HG02678 (cell line): ENCODE measurements at regions not wholly inside any gene's neighbourhood (a gene's known extent, or its start where the extent isn't known, plus 50 kb on each side); places are given as distances from the start of the nearest gene placed in this dataset.

ENCODE experiments used
- ATAC-seq: cut with Tn5 transposase; IDR thresholded peaks from one replicate; pipeline ENCODE4 v1.9.1; 2021; ENCODE audit warnings: mild to moderate bottlenecking, moderate library complexity; ENCODE audit not compliant: unreplicated experiment

DNA sequence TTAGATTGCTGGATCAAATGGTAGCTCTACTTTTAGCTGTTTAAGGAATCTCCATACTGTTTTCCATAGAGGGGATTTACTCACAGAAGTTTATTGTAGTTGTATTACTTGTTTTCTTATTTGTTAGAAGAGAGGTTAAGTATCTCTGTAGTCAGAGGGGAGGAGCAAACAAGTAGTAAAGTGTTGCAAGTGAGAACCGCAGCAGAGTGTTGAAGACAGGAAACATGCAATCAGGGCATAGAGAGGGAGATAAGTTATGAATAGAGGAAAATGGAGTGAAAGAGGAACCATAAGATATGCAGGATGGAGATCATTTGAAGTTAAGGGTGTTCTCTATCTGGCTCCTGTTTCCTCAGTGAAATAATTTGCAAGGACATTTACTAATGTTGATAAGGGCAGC, 331.4 kb upstream of the TMEM229A start:
- no peak for ATAC-seq

DNA sequence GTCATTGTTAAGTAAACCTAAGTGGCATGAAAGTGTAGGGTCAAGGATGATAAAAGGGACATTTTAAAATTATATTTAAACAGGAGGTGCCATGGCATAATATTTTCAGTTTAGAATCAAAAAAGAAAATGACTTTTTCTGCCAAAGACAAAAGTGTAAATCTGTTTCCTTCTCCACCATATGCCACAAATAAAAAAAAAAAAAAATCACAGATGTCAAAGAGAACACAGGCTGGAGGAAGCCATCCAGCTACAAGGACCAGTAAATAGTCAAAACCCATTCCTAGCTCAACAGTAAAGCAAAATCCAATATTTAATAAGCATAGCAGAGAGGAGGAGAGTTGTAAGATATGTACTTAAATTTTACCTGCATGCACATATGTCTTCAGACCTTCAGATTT, 321.3 kb upstream of the TMEM229A start:
- ATAC-seq = no peak

DNA sequence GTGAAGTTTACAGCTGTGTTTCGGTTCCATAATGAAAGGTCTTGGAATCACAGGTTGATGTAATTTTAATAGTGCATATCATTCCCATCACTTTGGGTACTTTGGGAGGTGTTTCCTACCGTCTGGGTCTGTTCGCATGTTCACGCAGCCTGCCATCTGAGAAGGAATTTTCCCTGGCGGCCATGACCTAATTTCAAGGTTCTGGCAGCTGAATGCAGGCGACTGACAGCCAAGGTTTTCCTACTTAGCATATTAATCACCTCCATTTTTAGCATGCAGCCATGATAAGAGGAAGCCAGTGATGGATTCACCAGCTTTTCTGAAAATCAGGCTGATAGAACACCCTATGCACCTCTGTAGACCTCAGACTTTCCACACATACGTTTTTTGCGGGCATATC, 319.1 kb upstream of the TMEM229A start:
- ATAC-seq = no peak

DNA sequence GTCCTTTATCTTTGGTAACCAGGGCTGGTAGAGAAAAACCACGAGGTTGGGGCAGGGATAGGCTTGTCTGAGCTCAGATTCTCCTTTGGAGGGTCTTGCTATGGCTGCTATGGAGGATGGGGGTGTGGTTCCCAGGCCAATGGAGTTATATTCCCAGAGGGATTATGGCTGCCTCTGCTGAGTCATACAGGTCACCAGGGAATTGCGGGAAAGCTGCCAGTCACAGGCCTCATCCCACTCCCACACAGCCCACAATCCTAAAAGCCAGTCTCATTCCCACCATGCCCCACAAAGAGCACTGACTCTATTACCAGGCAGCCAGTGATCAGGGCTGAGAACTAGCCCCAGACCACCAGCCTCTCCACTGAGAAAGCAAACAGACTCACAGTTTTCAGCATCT, 316.6 kb upstream of the TMEM229A start:
- no peak for ATAC-seq

DNA sequence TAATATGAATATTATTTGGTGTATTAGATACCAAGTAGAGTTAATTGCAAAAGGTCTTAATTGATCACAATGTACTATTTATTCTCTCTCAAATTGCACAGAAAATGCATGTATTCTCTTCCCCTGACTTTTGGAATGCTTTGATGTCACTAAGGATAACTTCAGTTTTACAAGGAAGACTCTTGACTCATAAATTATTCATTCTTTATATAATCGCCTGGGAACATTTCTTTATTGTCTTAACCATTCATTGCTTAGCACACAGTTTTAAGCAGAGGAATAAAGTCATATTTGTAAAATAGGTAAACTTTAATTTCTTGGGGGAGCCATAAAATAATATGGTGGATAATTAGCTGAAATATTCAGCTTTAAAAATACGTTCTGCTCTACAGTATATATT, 306.0 kb upstream of the TMEM229A start:
- no peak for ATAC-seq

DNA sequence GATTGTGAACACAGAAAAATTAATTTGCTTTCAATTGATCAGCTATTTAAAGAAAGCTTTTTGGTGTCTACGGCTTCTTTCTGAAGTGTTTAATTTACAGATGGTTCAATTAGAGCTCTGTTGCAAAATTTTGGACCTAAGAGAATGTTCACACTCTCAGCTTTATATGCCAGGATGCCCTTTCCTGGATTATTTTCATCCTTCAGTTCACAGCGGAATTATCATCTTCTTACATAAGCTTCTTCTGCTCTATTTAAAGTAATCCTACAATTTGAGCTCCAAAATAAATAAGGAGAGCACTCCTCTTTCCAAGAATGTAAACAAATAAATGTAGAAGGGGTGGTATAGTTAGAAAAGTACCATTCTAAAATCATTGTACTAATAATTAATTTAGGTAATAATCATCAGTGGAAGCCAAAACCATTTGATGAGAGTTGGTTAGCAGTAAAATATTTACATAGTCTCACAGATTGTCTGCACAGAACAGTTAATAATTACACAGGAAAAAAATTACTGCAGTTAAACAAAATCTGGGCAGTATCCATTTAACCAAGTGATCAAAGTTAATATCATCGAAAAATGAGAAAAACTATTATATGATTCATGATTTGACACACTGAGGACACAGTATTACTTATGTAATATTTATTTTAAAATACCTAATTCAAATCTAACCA, 298.0 kb upstream of the TMEM229A start:
- ATAC-seq = no peak

DNA sequence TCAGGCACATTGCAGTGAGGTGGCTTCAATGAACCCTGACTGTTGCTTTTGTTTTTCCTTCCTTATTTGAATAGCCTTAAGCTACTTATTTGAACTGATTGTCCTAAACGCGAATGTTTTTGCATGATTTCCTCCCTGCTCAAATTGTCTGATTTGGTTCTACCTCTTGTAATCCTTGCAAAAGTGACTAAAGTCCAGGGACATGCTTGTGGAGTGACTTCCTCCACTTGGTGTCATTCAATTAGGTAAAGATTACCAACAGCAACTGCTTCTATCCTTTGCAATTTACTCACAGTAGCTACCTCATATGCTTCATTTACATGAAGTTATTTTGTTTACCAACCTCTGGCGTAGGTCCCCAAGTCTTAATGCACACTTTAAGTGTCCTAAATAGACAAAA, 295.9 kb upstream of the TMEM229A start:
- ATAC-seq = no peak

DNA sequence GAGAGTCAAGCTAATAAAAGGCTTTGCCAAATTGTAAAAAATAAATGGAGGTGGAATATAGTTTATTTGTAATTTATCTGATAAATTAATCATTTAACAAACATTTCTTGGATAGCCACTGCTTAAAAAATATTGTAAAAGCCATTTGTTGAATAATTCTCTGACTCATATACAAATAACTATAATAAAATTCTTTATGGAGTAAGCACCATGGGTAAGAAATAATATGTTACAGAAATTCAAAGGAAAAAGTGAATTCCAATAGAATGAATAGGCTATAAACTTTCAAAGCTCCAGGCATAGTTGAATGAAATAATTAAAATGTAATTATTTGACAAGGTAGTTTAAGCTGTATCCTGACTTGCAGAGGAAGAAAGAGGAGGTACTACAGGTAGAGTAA, 291.4 kb upstream of the TMEM229A start:
- ATAC-seq = no peak

DNA sequence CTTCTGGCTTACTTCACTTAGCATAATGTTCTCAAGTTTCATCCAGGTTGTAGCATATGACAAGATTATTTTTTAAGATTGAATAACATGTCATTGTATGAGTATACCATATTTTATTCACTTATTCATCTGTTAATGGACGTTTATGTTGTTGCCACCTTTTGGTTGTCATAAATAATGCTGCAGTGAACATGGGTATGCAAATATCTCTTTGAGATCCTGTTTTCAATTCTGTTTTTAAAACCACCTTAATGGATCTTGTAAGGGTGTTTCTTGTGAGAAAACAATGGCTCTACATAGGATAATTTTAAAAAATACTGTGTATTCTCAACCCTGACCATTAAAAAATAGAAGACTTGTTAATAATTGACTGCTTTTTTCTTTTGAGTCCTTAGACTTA, 290.7 kb upstream of the TMEM229A start:
- ATAC-seq = no peak

DNA sequence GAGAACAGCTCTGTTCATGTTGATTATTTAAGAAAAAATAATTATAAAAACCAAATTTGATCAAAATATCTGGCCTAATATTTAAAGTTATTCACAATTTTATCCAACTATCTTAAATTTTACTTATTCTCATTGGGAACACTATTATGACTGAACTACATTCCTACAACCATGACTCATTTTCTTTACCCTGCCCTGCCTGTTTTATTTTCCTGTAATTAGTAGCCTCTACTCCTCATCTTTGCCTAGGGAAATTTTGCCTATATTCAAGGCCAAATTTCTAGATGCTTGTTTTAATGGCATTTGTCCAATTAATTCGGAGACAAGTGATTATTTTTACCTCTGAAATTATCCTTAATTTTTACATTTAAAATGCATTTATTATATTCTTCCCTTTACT, 289.7 kb upstream of the TMEM229A start:
- ATAC-seq = no peak

DNA sequence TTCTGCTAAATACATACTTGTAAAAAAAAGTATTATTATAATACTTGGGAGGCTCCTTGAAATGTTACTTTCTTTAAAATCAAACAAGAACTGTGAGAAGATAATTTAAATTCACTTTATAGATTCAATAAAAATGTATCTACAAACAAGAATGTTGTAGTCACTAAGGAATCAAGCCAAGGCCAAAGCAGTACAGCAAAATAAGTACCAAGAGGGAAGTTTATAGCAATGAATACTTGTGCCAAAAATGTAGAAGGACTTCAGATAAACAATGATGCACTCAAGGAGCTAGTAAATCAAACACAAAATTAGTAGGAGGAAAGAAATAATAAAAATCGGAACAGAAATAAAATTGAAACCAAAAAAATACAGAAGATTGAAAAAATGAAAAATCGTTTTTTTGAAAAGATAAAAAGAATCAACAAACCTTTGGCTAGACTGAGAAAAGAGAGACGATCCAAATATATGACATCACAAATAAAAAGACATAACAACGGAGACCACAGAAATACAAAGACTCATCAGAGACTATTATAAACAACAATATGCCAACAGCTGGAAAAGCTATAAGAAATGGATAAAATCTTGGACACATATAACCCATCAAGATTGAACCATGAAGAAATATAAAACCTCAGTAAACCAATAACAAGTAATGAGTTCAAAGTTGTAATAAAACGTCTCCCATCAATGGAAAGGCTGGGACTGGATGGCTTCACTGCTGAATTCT, 286.0 kb upstream of the TMEM229A start:
- no peak for ATAC-seq

DNA sequence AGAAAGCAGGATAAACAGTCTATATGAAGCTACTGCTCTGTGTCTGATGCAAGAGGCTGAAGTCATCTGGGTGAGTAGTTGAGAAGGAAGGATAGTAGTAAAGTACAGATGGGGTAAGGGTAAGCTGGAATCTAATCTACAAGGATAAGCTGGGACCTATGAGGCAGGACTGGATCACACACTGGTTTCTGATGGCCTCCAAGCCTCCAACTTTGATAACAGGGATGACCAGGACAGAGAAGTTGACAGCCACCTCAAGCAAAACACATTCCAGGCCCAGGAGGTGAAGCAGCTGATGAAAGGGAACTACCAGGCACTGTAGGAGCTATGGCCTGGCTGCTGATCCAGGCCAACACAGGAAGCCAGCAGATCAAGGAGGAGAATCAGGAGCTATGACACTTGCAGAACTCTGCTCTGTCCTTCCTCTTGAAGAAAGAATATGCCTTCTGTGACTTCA, 278.1 kb upstream of the TMEM229A start:
- no peak for ATAC-seq

DNA sequence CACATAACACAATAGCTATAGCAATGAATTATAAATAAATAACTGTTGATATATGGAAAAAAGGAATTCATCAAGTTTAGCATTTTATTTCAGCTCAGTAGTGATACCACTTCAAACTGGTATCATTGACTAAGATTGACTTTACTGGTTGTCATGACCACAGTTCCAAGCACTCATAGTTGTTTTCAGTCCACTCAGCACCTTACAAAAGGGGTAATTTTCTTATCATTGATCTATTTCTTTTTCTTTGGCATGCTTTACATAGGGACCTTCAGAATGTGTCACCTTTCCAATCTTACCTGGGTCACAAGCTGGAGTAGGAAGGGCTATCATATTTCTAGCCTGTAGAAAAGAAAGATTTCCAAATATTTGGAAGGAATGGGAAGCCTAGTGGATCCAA, 275.5 kb upstream of the TMEM229A start:
- ATAC-seq = no peak

DNA sequence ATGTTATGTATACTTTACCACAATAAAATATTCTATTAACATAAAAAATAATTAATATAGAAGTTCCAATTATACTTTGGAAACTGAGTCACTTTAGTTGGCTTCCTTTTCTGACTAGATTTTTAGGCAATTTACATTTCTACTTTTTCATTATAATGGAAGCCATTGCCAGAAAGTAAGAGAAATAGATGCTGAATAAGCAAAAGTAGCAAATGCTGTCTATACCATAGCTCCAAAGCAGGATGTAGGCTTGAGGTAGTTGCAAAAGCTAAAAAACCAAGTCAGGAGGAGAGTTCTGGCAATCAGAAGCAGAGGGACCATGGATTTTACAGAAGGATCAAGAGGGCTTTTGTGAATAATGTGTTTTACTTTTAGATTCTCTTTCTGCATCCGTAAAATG, 262.4 kb upstream of the TMEM229A start:
- no peak for ATAC-seq

DNA sequence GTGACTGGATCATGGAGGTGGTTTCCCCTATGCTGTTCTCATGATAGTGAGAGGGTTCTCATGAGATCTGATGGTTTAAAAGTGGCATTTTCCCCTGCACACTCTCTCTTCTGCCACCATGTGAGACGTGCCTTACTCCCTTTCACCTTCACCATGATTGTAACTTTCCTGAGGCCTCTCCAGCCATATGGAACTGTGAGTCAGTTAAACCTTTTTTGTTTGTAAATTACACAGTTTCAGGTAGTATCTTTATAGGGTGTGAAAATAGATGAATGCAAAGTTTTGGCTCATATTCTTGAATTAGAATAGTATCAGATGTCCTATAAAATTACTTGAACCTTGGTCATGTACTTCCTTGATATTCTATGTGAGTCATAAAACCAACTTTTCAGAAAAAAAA, 252.1 kb upstream of the TMEM229A start:
- no peak for ATAC-seq

DNA sequence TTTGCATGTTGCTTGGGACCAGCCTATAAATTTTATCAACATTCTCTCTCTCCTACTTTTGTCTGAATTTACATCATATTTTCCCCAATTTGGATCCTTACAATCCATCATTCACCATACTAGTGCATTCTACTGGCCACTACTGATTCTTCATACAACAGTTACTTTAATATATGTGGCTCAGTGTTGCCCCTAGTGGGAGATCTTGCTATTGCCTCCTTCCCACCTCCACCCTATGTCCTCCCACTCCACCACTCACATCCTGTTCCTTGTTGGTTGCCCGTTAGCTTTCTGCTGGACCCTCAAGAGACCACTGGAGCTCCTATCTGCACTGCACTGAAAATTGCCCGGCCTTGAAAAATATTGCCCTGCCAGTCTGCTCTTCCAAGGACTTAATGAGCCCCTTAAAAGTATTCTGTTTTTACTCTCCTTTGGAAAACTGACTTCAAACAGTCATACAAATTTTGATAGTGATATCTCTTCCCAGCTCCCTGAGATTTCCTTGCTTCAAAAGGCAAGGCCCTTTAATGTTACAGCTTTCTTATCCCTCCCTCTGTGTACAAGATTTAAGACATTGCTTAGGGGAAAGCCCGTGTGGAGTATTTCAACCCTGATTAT, 243.2 kb upstream of the TMEM229A start:
- ATAC-seq = peak; percentile 94

DNA sequence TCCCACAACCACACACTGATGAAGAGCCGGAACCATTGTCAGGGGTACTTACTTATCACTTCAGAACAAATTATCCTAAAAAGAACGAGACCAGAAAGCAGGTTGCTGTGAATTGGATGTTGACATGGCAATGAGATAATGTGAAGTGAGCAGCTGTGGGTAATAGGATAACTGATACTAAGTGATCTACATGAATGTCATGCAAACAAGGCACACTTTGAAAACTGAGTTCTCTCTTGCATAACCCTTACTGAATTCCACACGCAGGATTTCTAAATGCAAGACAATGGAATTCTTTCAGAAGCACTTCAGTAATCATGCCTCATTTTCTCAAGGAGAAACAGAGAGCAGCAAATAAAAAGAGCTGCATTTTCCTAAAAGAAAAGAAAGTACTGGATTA, 242.5 kb upstream of the TMEM229A start:
- ATAC-seq = no peak

DNA sequence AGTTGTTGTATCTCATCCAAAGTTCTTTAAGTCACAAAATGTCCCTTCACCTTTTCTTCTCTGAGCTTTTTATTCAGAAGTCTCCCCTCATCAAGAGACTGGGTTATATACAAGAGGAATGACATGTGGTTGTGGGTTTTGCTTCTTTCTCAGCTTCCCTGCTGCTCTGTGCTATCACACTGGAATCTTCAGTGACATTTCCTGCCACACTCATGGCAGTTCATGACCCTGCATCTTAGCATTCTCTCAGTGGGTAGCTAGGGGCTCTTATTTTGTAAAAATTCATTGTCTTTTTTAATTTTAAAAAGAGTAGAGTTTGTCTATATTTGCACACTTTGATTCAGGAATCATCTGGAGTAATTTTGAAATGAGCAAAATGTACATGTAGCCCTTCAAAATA, 236.9 kb upstream of the TMEM229A start:
- ATAC-seq = no peak

DNA sequence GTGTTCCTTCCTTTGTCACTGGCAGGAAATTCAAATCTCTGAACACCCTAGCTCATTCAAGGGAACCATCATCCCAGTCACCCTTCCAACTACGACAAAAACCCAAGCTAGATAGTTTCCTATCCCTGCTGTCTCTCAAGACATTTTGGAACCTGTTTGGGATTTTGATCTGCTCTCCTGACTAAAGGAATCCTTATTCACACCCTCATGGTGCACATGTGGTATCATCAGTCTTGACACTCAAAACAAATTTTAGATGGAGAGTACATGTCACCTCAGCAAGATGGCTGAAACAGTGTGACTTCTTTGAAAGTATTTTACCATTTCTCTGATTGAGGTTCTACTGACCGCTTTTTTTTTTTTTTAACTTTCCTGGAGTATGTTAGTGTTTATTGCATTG, 234.3 kb upstream of the TMEM229A start:
- no peak for ATAC-seq

DNA sequence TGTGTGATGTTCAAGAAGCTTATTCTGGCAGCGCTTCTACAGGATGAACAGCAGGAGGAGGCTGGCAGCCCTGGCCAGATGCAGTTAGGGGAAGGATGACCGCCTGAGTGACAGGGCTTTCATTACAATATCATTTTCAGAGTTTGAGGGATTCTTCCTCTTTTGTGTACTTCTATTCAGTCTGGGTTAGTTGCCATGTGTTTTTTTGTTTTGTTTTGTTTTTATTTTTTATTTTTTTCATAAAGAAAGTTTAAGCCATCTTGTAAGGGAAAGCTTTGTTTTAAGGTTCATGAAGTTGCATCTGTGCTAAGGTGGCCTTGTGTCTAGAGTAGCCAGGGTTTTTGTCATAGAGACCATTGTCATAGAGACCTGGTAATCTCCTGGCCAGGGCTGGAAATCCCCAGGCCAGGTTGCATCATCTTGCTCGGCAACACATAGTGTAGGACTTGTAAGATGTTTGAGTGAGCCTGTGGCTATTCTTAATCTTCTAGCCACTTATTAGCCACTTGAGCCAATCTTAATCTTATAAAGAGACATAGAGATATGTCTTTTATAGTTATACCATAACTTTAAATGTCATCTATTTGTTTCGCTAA, 230.5 kb upstream of the TMEM229A start:
- peak; percentile 95 for ATAC-seq

DNA sequence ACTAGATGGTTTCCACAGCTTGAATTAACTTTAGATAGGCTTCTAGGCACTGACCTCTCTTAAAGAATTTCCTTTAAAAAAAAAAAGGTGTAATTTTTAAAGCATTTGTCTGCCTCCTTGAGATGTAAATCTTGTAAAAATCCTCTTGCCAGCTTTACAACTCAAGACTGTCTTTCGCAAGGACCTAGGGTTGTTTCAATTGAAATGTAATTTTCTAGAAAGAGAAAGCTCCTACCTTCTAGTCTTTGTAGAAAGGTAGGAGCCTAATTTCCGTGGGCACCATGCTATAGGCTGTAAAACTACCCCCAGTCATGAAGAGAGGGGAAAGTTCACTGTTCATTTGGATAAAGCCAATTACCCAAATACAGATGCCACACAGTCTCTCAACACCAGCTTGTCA, 228.8 kb upstream of the TMEM229A start:
- ATAC-seq = no peak
